SK-N-MC (cell line): ENCODE measurements at regions not wholly inside any gene's neighbourhood (a gene's known extent, or its start where the extent isn't known, plus 50 kb on each side); places are given as distances from the start of the nearest gene placed in this dataset.

Experiments used
- EZH2 ChIP-seq: fragments of 200-600 bp; sonication (generic); IDR thresholded peaks from one replicate; pipeline ENCODE4 v1.6.1; 2017; ENCODE audit warnings: antibody characterized with exemption
- POLR2AphosphoS5 ChIP-seq: IDR thresholded peaks from 2 replicates; pipeline ENCODE4 v1.6.1; 2012; ENCODE audit warnings: mild to moderate bottlenecking, low read depth, low read length, borderline replicate concordance

- no peak for TF ChIP-seq POLR2AphosphoS5
- TF ChIP-seq EZH2: no peak
Measured at GRCh38 chr6:169981969-169982368, 230.5 kb downstream of the ERMARD start.
